ENCODE measurements at regions not wholly inside any gene's neighbourhood (a gene's known extent, or its start where the extent isn't known, plus 50 kb on each side); places are given as distances from the start of the nearest gene placed in this dataset.

GRCh38 chr10:132467464-132468149 is 70.0 kb upstream of the INPP5A start:
- H3K27me3 Mint-ChIP-seq = no peaks in the 10 kb centered on the region
- H3K9me3 Mint-ChIP-seq = no peaks in the 10 kb centered on the region
- H3K4me1 Mint-ChIP-seq = no peaks in the 10 kb centered on the region
- H3K36me3 Mint-ChIP-seq = no peaks in the 10 kb centered on the region
- no peak overlapping the region for H3K4me3 Mint-ChIP-seq
- H3K27ac Mint-ChIP-seq = no peak overlapping the region

GRCh38 chr10:132468216-132468615 is 69.4 kb upstream of the INPP5A start:
- Mint-ChIP-seq H3K4me1 (no peaks in the 10 kb centered on the region), H3K27ac (no peak overlapping the region), H3K4me3 (no peak overlapping the region), H3K9me3 (no peaks in the 10 kb centered on the region), H3K27me3 (no peaks in the 10 kb centered on the region), H3K36me3 (no peaks in the 10 kb centered on the region)

GRCh38 chr10:132468651-132469050 is 68.9 kb upstream of the INPP5A start:
- H3K36me3 Mint-ChIP-seq = no peaks in the 10 kb centered on the region
- H3K4me1 Mint-ChIP-seq = no peaks in the 10 kb centered on the region
- no peak overlapping the region for H3K27ac Mint-ChIP-seq
- H3K27me3 Mint-ChIP-seq = no peaks in the 10 kb centered on the region
- H3K9me3 Mint-ChIP-seq = no peaks in the 10 kb centered on the region
- H3K4me3 Mint-ChIP-seq = no peak overlapping the region

GRCh38 chr10:132469197-132469884 is 68.2 kb upstream of the INPP5A start:
- Mint-ChIP-seq H3K4me3 (no peak overlapping the region), H3K36me3 (no peaks in the 10 kb centered on the region), H3K9me3 (no peaks in the 10 kb centered on the region), H3K27ac (peak overlapping the region; percentile 5), H3K4me1 (no peaks in the 10 kb centered on the region), H3K27me3 (no peaks in the 10 kb centered on the region)

DNA sequence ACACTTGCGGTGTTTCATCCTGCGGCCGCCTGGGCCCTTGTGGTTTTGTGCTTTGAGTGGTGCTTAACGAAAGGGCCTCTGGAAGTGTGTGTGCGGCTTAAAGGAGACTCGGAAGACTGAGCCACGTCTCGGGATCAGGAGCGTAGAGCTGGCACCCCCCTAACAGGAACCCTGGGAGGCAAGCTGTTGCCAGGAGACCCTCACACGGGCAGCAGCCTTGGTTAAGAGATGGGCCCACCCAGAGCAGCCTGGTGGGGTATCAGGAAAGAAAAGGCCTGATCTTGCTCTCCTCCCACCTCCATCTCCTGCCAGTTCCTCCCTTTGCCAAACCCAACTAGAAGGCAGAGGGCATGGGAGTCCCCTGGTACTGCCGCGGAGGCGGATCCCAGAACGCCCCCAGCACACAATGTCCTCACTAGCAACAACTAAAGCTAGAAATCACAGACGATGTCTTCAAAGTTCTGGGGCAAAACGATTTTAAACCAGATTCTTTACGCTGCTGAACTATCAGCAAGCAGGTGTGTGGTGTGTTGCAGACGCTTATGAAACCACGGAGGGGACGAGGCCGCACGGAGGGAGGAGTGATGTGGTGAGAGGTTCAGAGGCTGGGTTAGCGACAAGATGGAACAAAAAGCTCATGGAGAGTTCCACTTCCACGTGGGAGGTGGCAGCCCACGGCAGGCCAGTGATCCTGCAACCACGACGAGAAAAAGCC is 67.0 kb upstream of the INPP5A start:
- H3K36me3 Mint-ChIP-seq = no peaks in the 10 kb centered on the region
- H3K27me3 Mint-ChIP-seq = no peaks in the 10 kb centered on the region
- H3K27ac Mint-ChIP-seq = no peak overlapping the region
- no peaks in the 10 kb centered on the region for H3K4me1 Mint-ChIP-seq
- H3K4me3 Mint-ChIP-seq = no peak overlapping the region
- no peaks in the 10 kb centered on the region for H3K9me3 Mint-ChIP-seq

GRCh38 chr10:132471125-132471451 is 66.5 kb upstream of the INPP5A start:
- no peaks in the 10 kb centered on the region for H3K9me3 Mint-ChIP-seq
- no peaks in the 10 kb centered on the region for H3K4me1 Mint-ChIP-seq
- no peaks in the 10 kb centered on the region for H3K36me3 Mint-ChIP-seq
- no peak overlapping the region for H3K4me3 Mint-ChIP-seq
- H3K27ac Mint-ChIP-seq = no peak overlapping the region
- no peaks in the 10 kb centered on the region for H3K27me3 Mint-ChIP-seq

GRCh38 chr10:132471484-132471883 is 66.1 kb upstream of the INPP5A start:
- Mint-ChIP-seq H3K36me3 (no peaks in the 10 kb centered on the region), H3K27ac (no peak overlapping the region), H3K9me3 (no peaks in the 10 kb centered on the region), H3K27me3 (no peaks in the 10 kb centered on the region), H3K4me3 (no peak overlapping the region), H3K4me1 (no peaks in the 10 kb centered on the region)

GRCh38 chr10:132475086-132475485 is 62.5 kb upstream of the INPP5A start:
- H3K9me3 Mint-ChIP-seq = no peaks in the 10 kb centered on the region
- no peak overlapping the region for H3K4me3 Mint-ChIP-seq
- no peaks in the 10 kb centered on the region for H3K36me3 Mint-ChIP-seq
- H3K27me3 Mint-ChIP-seq = peaks cover 1% of the 10 kb centered on the region
- no peak overlapping the region for H3K27ac Mint-ChIP-seq
- H3K4me1 Mint-ChIP-seq = no peaks in the 10 kb centered on the region

DNA sequence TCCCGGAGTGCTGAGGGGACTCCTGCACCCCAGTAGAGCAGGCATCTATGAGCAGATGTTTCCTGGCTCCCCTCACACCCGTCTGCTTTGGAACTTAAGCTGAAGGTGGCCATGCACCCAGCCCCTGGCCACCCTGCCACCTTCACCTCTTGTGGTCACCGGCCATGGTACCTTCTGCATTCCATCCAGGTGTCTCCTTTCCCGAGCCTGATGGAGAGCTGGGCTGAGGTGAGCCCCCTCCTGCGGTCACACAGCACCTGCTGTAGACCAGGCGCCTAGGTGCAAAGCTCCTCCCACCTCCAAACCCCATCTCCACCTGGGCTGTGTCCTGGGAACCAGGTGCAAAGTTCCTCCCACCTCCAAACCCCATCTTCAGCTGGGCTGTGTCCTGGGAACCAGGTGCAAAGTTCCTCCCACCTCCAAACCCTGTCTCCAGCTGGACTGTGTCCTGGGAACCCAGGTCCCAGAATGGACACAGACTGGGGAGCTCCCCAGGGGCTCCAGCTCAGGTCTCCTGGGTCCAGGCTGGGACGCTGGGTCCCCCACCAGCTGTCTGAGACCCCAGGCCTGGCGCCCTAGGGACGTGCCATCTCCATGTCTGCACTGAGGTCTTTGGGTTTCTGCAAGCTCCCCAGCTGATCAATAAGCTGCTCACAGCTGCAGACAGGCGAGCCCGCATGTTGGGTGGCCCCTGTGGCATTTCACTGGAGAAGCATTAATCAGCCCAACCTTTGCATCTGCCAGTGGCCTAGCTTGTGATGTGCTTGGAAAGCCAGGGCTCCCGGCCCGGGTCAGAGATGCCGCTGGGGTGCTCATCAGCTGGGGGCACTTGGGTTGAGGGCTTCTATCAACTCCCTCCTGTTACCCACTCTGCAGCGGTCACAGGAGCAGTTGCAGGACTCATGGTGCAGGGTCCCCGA is 61.2 kb upstream of the INPP5A start:
- Mint-ChIP-seq H3K27me3 (peaks cover 1% of the 10 kb centered on the region), H3K9me3 (no peaks in the 10 kb centered on the region), H3K4me1 (no peaks in the 10 kb centered on the region), H3K4me3 (no peak overlapping the region), H3K36me3 (no peaks in the 10 kb centered on the region), H3K27ac (no peak overlapping the region)

DNA sequence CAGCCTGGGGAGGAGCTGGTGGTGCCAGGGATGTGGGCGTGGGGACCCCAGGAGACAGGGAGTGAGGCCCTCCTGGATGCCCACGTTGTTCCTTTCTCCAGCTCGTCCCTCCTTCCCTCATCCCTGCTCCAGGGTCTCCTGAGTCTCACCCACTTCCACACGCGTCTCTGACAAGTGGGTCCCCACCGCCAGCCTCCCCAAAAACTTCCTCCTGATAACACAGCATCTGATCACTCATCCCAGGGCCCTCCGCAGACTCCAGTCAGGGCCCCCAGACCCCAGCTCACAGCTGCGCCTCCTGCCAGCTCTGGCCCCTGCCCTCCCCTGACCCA is 60.6 kb upstream of the INPP5A start:
- Mint-ChIP-seq H3K9me3 (no peaks in the 10 kb centered on the region), H3K27ac (peak overlapping the region; percentile 68), H3K4me1 (no peaks in the 10 kb centered on the region), H3K36me3 (no peaks in the 10 kb centered on the region), H3K4me3 (no peak overlapping the region), H3K27me3 (peaks cover 1% of the 10 kb centered on the region)

GRCh38 chr10:132477398-132478340 is 59.9 kb upstream of the INPP5A start:
- no peaks in the 10 kb centered on the region for H3K36me3 Mint-ChIP-seq
- peaks cover 1% of the 10 kb centered on the region for H3K27me3 Mint-ChIP-seq
- no peaks in the 10 kb centered on the region for H3K9me3 Mint-ChIP-seq
- no peak overlapping the region for H3K27ac Mint-ChIP-seq
- H3K4me1 Mint-ChIP-seq = no peaks in the 10 kb centered on the region
- H3K4me3 Mint-ChIP-seq = no peak overlapping the region

- Mint-ChIP-seq H3K4me1 (no peaks in the 10 kb centered on the region), H3K27me3 (peaks cover 1% of the 10 kb centered on the region), H3K9me3 (no peaks in the 10 kb centered on the region), H3K36me3 (no peaks in the 10 kb centered on the region), H3K4me3 (no peak overlapping the region), H3K27ac (no peak overlapping the region)
Observed at GRCh38 chr10:132478341-132479023, 59.1 kb upstream of the INPP5A start.

- Mint-ChIP-seq H3K36me3 (no peaks in the 10 kb centered on the region), H3K9me3 (no peaks in the 10 kb centered on the region), H3K27ac (no peak overlapping the region), H3K27me3 (peaks cover 1% of the 10 kb centered on the region), H3K4me3 (no peak overlapping the region), H3K4me1 (no peaks in the 10 kb centered on the region)
Observed at GRCh38 chr10:132479024-132479602, 58.5 kb upstream of the INPP5A start.

GRCh38 chr10:132479603-132480221 is 57.9 kb upstream of the INPP5A start:
- no peak overlapping the region for H3K27ac Mint-ChIP-seq
- H3K9me3 Mint-ChIP-seq = no peaks in the 10 kb centered on the region
- H3K4me3 Mint-ChIP-seq = no peak overlapping the region
- peaks cover 1% of the 10 kb centered on the region for H3K27me3 Mint-ChIP-seq
- no peaks in the 10 kb centered on the region for H3K4me1 Mint-ChIP-seq
- no peaks in the 10 kb centered on the region for H3K36me3 Mint-ChIP-seq
